HG03175 (cell line): ENCODE measurements at regions not wholly inside any gene's neighbourhood (a gene's known extent, or its start where the extent isn't known, plus 50 kb on each side); places are given as distances from the start of the nearest gene placed in this dataset.
A peak's percentile ranks its signal among the peaks of the same experiment; 100 is the strongest.

Experiments
- ATAC-seq: cut with Tn5 transposase; IDR thresholded peaks from one replicate; pipeline ENCODE4 v1.9.1; 2021; ENCODE audit warnings: mild to moderate bottlenecking, moderate library complexity; ENCODE audit not compliant: unreplicated experiment

DNA sequence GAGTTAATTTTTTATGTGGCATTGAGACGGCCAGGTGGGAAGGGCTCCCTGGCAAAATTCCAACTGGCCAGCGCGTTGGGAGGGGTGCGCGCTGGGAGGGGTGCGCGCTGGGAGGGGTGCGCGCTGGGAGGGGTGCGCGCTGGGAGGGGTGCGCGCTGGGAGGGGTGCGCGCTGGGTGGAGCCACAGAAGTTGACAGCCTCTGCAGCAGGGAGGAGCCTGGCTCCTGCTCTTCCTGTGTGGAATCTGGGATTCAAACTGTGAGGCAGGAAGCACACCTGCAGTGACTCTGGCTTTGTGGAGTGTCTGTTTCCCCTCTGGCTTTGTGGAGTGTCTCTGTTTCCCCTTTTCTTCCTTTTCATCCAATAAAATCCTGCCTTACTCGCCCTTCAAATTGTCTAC lies 147.9 kb upstream of the CBLN2 start:
- ATAC-seq, result no peak

DNA sequence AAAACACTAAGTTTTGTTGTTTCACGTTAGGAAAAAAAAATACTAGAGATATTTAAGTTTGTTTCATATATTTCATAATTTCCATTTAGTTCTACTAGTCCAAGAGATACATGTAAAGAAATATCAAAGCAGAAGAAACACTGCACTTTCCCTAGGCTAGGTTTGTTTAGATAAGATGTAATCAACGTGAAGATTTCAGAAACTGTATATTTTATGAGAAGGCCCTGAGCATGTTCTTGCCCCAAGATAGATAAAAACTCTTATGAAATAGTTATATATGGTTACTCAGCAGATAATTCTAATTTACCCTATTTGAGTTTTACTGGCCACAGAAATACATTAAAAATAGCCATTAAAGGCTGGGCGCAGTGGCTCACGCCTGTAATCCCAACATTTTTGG lies 143.6 kb upstream of the CBLN2 start:
- no peak for ATAC-seq

DNA sequence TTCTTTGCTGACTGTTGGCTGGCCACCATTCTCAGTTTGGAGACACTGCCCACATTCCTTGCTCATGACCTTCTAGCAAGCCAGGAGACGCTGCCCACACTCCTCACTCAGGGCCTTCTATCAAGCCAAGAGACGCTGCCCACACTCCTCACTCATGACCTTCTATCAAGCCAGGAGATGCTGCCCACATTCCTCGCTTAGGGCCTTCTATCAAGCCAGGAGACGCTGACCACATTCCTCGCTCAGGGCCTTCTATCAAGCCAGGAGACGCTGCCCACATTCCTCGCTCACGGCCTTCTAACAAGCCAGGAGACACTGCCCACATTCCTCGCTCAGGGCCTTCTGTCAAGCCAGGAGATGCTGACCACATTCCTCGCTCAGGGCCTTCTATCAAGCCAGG lies 131.3 kb upstream of the CBLN2 start:
- ATAC-seq, result no peak

DNA sequence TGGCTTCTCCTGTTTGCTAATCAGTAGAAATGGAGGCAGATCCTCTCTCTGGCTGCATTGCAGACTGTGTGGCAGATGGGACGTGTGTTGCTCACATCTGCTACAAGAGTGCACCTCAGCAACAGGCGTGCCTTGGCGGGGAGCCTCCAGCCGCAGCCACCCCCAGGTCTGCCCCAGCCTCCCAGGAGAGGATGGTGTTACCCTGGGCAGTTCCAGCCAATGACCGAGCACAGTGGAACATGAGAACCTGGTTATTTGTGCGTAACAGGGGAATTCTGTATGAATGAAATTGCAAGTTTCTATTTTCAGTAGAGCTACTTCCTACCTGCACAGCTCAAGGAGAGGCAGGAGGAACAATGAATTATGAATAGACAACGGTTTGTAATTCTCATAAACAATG lies 130.6 kb upstream of the CBLN2 start:
- peak; percentile 73 for ATAC-seq

DNA sequence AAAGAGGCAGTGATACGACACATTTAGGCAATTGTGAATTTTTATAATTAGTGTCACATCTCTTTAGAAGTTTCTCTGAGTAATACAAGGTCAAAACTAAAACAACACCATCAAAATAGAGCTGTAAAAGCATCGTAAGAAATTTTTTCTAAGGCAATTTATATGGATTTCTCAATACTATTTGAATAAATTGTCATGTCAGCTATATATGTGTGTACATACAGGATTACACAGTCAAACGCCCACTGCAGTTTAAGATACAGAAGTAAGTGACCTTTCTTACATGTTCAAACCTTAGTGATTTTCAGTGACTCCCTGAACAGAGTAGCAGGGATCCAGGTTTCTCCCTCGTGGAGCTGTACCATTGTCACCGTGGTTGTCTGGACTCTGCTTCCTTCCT lies 129.1 kb upstream of the CBLN2 start:
- no peak for ATAC-seq

DNA sequence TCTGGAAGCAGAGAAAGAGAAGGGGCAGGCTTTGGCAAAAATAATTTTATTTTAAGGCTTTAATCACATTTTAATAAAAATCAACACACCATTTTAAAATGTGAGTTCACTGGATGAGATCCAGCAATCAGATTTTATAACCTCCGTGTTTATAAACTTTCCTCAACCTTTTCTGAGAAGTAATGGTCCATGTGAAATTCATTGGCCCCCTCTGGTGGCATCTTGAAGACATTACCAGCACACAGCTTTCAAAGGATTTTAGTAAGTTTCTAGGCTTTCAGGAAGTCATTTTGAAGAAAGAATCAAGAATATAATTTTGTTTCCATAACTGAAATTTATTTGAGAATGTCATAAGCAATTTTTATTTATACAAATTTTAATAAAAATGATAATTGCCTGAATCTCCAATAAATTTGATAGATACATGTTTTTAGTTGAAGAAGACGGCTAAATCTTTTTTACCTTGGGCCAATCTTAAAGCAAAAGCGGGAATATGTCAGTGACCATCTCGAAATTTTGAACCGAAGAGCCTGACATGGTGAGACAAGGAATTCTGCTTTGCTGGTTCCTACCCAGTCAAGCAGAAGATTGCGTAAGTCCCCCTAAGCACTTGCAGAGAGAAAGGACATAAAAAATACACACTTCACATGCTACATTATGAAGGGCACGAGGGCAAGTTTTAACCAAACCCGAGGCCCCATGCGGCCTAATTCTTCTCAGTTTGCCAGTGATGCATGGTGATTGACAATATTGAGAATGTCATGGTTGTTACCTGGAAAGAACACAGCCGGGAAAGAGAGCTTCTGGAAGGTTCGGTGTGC lies 128.4 kb upstream of the CBLN2 start:
- ATAC-seq, result peak; percentile 69

DNA sequence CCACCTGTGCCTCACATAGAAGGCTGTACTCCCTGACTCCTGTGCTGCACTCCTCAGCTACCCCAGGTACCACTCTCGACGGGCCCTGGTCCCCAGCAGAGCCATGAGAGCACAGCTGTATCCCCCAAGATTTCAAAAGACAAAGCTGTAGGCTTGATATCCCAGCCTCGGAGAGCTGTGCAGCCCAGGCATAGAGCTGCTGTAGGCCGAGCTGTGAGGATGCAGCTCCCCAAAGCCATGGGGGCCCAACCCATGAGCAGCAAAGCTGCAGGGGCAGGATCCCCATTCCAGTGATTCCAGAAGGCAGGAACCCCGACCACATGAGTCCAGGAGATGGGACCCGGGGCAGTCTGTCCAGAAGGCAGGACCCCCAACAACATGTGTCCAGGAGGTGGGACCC lies 123.8 kb upstream of the CBLN2 start:
- no peak for ATAC-seq

DNA sequence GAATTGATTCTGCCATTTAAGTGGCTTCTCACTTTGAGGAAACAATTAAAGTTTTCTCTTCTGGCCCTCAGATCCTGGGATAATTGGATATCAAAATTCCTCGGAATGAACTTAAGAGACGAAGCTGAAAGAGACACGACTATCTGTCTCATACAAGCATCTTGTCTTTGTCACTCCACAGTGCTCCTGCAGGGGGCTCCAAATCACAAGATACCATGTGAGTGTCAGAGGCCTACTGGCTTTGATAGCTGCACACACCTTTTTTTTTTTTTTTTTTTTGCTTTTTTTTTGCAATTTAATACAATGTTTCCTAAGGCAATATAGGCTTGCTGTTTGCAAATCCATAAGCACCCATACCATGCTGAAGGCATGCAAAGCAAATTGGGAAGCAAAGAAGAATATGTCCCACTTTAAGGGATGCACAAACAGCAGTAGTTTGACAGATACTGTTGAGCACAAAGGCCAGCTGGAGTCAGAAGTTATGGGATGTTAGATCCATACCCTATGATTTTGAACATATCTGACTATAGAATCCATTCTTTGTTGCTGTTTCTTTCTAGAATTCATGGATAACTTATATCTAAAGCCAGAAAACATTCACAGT lies 109.0 kb upstream of the CBLN2 start:
- peak; percentile 95 for ATAC-seq

DNA sequence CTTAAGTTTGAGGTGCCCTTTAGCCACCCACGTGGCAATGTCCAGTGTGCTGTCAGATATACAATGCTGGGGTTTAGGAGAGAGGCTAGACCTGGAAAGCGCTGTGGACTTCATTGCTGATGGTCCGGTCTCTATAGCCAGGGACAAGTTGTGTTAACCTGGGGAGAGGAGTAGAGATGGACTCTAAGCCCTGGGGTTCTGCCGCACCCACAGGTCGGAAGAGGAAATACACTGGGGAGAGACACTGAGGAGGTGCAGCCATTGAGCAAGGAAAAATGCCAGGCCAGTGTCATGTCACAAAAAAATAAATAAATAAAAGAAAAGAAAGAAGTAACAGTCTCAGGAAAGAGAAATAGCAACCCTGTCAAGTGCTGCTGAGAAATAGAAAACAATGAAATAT lies 106.9 kb upstream of the CBLN2 start:
- no peak for ATAC-seq

DNA sequence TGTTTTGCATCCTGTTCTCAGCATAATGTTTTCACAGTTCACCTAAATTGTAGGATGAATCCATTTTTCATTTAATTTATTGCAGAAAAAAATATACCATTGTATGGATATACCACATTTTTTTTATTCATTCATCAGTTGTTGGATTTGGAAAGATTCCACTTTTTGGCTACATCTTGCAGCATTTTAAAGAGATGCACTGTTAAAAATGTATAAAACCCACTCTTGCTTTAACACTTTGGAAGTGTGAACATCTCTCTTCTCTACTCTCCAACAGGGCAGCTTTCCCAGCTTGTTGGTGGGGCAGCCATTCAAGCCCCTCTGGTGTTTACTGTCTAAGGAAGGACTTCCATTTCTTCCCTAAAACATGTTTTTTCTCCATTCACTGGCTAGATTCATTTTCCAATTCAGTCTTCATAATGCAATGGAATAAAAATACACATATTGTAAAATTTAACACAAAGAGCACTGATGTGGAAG lies 104.4 kb upstream of the CBLN2 start:
- ATAC-seq, result no peak

DNA sequence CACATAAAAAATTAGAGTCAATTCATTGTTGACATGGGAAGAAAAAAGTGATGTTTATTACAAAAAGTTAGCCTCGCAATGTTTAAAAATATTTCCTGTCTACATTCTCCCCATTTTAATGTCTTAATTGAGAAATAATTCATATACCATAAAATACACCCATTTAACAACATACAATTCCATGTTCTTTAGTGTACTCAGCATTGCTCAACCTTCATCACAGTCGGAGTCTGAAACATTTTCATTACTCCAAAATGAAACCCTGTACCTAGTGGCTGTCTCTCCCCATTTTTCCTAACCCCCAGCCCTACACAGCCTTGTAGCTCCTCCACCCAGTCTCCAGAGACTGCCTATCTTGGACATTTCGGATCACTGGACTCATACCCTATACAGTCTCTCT lies 103.9 kb upstream of the CBLN2 start:
- no peak for ATAC-seq

DNA sequence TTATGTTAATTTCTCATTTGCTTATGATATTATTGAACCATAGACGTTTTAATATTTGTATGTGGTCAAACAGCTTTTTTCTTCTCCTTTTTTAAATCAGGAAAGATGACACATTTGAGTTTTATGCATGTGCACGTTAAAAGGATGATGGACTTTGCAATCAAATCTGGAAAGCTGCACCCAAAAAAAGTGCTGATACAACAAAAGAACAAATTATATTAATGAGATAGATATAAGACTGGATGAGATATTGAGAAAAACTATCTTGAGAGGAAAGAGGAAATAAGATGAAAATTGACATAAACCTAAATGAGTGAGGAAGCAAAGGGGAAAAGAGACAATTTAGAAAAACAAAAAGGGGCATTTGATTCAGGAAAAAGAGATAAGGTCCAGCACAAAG lies 96.4 kb upstream of the CBLN2 start:
- ATAC-seq, result no peak

DNA sequence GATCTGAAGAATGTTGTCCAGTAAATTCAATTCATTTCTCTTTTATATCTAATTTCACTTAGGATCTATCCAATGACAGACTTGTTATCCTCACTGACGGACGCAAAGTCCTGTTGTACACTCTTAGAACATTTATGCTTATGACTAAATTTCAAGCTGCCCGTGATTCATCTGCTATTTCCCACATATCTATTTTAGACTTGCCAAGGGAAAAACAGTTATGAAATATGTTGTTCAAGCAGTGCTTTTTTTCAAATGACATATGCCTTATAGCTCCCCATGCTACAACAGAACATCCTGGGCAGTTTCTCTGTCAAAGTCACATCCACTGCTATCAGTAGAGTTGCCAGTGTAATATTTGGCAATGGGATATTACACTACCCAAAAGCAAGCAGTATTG lies 94.2 kb upstream of the CBLN2 start:
- ATAC-seq, result no peak

DNA sequence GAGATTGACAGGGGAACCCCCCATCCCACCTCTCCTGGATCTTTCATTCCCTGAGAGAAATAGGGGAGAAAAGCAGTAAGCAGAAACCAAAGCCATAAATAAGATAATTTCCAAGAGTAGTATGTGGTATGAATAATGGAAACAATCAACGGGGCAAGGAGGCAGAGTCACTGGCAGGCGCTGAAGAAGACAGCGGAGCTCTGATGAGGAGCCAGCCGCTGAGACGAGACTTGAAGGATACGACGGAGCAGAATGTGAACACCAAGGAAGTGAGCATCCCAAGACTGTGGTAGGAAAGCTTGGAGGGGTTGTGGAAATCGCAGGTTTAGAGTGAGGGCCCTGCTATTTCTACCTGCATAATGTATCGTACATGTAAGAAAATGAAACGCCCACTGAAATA lies 93.6 kb upstream of the CBLN2 start:
- ATAC-seq, result no peak

DNA sequence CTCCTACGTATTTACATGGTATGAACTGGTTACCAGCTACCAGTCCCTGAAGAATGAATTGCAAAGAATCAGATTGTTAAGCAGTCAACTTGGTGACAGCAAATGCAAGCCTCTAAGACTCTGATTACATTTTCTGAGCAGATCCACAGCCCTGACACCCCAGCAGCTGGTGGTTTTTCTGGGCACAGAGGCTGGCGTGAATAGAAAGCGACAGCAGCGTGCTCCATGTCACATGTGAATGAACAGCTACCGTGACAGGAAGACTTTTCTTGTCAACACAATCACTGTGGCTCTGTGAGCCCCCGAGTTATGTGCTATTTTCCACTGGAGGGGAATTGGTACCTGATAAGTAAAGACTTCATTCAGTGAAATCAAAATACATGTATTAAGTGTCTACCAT lies 93.2 kb upstream of the CBLN2 start:
- no peak for ATAC-seq

DNA sequence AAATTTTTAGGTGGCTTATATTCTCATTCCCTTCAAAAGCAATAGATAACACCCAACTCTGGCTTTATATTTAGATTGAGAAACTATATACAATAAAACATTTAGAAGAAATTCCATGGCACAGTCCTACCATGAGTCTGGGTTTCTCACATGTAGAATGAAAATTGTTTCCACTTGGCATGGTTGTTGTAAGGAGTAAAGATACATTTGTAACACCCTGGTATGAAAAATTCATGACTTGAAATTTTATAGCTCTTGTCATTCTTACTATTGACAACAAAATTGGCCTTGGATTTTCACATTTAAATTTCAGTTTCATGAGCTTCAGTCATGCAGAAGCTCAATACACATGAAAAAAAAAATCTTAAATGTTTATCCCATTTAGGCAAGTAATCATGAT lies 92.5 kb upstream of the CBLN2 start:
- ATAC-seq, result no peak

DNA sequence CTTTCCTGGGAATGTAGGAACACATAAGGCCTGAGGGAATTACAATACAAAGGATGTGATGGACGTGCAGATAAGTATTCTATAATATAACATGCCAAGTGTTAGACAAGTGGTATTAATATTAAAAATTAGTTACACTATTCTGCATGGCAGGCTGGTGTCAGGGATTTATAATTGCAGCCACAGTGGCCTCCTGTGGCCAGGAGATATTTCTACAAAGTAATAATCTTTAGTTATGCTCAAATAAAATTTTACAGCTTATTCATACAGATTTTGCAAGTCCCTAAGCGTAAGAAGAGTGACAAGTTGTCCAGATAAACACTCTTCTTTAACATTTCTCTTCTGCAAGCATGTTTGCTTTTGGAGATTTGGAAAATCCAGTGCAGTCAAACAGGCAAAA lies 90.4 kb upstream of the CBLN2 start:
- ATAC-seq, result no peak

DNA sequence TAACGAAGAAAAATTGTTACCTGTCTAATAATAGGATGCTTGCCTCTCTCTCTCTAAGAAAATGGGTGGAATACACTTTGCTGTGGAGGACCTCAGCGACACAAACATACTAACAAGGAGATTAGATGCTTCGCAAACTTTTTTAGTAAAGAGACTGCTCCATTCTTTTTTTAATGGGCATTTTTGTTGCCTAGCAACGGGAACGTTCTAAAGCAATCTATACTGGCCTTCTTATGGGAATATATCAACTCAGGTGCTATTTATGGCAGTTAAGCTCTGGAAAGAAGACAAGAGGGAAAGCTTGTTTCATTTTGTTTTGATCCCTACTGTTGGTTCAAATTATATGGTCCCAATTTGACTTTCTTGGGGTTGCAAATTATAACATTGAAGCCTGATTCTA lies 86.8 kb upstream of the CBLN2 start:
- ATAC-seq, result no peak

DNA sequence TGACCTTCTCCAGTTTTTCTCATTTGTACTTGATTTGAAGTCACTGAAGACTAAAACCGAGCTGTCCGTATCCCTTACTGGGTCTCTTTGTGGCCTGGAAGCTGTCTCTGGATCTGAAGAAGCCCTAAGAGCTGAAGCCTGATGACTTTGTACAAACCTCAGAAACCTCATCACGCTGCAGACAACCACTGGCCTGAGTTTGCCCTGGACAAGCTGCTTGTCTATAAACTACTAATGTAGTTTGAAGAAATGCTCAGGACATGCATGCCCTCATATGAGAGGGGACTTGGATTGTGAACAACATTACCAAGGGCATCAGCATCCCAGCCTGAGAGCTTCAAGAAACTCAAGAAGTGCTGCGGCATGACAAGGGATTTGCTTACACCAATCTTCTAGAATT lies 79.3 kb upstream of the CBLN2 start:
- no peak for ATAC-seq

DNA sequence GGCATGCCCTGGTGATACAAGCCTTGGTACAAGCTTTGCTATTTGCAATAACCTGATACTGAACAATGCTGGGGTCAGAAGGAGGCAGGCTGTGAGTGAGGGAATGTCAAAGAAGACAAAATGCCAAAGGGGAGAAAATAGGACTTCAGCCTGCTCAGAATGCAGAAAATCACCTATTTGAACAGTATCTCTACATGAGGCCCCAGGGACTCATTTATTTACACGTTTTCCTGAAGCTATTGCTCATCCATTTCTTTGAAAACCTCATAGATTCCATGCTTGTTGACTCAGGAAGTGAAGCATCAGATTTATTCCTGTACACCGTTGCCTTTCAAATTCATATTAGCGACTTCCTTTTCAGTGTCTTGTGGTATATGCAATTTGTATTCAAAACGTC lies 69.4 kb upstream of the CBLN2 start:
- no peak for ATAC-seq

DNA sequence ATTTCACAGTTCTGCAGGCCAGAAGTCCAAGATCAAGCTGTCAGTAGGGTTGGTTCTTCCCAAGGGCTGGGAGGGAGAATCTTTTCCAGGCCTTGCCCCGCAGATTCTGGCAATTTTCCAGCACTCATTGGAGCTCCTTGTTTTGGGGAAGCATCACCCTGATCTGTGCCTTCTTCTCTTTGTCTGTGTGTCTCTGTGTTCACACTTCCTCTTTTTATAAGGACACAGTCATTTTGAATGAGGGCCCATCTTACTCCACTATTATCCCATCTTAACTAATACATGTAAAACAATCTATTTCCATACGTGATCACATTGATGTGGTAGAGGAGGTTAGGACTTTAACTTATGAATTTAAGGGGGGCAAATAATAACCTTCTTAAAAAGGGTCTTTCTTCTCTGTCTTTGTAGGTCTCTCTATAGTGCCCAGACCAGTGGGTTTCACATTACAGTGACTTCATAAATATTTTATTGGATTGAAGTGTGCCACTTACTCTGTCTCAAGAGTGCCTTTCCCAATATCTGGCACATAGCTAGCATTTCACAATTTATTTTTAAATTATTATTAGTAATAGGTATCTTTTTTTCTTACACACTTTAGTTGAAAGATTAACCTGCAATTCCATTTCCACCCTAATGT lies 68.9 kb upstream of the CBLN2 start:
- peak; percentile 61 for ATAC-seq

DNA sequence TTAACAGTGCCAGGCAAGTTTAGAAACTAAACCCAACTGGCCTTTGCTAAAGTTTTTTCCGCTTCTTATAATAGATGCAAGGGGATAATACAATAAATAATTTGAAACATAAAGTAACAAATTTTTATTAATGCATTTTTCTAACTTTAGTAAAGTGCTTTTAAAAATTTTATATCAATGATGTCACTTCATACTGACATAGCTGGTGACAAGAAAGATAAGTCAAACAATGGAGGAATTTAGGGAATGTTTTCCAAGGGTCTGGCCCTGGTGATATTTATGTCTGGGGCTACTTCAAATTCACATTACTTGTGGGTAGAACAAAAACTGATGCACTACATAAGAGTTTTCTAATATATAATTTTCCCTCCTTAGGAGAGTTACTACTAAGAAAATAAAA lies 61.2 kb upstream of the CBLN2 start:
- ATAC-seq, result no peak
